Adrenal gland (tissue), 5 donors: ENCODE measurements at regions not wholly inside any gene's neighbourhood (a gene's known extent, or its start where the extent isn't known, plus 50 kb on each side); places are given as distances from the start of the nearest gene placed in this dataset.

Experiments used
- CTCF ChIP-seq, 6 experiments: fragments of 450-650 bp in 4 of 6; fragments of 200-600 bp in 2 of 6; sonication (generic) in 1 of 6; IDR thresholded peaks; 1 replicate in 5 of 6; 2 replicates in 1 of 6; pipeline versions ENCODE4 v1.5.1 to v1.8.0; 2016 to 2021; ENCODE audit warnings: antibody characterized with exemption in 6 of 6, mild to moderate bottlenecking in 2 of 6, moderate library complexity in 1 of 6
- POLR2A ChIP-seq, 2 donors: fragments of 450-650 bp; IDR thresholded peaks; one replicate each; pipeline ENCODE4 v1.6.1; 2017; ENCODE audit warnings: antibody characterized with exemption in 2 of 2, mild to moderate bottlenecking in 2 of 2, moderate library complexity in 1 of 2
- donor health status: DM: no; HTN: no; CAD: no.

- TF ChIP-seq POLR2A (IDR thresholded peaks at IDR 0.05) (no peak), CTCF (IDR thresholded peaks at IDR 0.05) (no peak)
These were observed 365.1 kb upstream of the MTPN start for GRCh38 chr7:136342251-136342650.
